MM.1S (cell line): ENCODE measurements at regions not wholly inside any gene's neighbourhood (a gene's known extent, or its start where the extent isn't known, plus 50 kb on each side); places are given as distances from the start of the nearest gene placed in this dataset.

Source experiments
- DNase-seq: peaks from one replicate; pipeline ENCODE4 v3.0.0-alpha.2; 2015
- H2AFZ ChIP-seq: fragments of 300-600 bp; sonication (generic); 2 replicates; pipeline ENCODE4 v1.6.0; 2016; ENCODE audit warnings: antibody characterized with exemption, low read length
- H3F3A ChIP-seq: fragments of 300-600 bp; sonication (generic); 2 replicates; pipeline ENCODE4 v1.6.1; 2016; ENCODE audit warnings: mild to moderate bottlenecking, antibody characterized with exemption, low read length, moderate library complexity, mixed read lengths; ENCODE audit not compliant: insufficient read depth
- H3K27ac ChIP-seq: fragments of 300-600 bp; sonication (generic); 2 replicates; pipeline ENCODE4 v1.5.1; 2016; ENCODE audit warnings: mild to moderate bottlenecking, low read length
- H3K27me3 ChIP-seq: fragments of 300-600 bp; sonication (generic); replicated peaks from 2 replicates; pipeline ENCODE4 v1.6.0; 2016; ENCODE audit warnings: low read length; ENCODE audit not compliant: insufficient read depth
- H3K36me3 ChIP-seq: fragments of 300-600 bp; sonication (generic); replicated peaks from 2 replicates; pipeline ENCODE4 v1.6.1; 2016; ENCODE audit warnings: mild to moderate bottlenecking, low read length, mixed read lengths; ENCODE audit not compliant: insufficient read depth
- H3K4me1 ChIP-seq: fragments of 300-600 bp; sonication (generic); 2 replicates; pipeline ENCODE4 v1.6.1; 2016; ENCODE audit warnings: low read length, mixed read lengths
- H3K4me2 ChIP-seq: fragments of 300-600 bp; sonication (generic); 2 replicates; pipeline ENCODE4 v1.6.0; 2016; ENCODE audit warnings: low read depth, low read length
- H3K4me3 ChIP-seq: fragments of 300-600 bp; sonication (generic); 2 replicates; pipeline ENCODE4 v1.5.1; 2016; ENCODE audit warnings: low read length, mixed read lengths
- H3K79me2 ChIP-seq: fragments of 300-600 bp; sonication (generic); 2 replicates; pipeline ENCODE4 v1.6.1; 2016; ENCODE audit warnings: mixed run types, low read length, mixed read lengths
- H3K9ac ChIP-seq: fragments of 300-600 bp; sonication (generic); 2 replicates; pipeline ENCODE4 v1.6.1; 2016; ENCODE audit warnings: low read length, mixed read lengths
- H3K9me2 ChIP-seq: fragments of 300-600 bp; sonication (generic); replicated peaks from 2 replicates; pipeline ENCODE4 v1.6.1; 2016; ENCODE audit warnings: mild to moderate bottlenecking, low read length, mixed read lengths; ENCODE audit not compliant: insufficient read depth
- H3K9me3 ChIP-seq: fragments of 300-600 bp; sonication (generic); replicated peaks from 2 replicates; pipeline ENCODE4 v1.6.1; 2016; ENCODE audit warnings: mild to moderate bottlenecking, low read length, mixed read lengths; ENCODE audit not compliant: insufficient read depth
- H4K20me1 ChIP-seq: fragments of 300-600 bp; sonication (generic); 2 replicates; pipeline ENCODE4 v1.6.1; 2016; ENCODE audit warnings: mild to moderate bottlenecking, low read length, moderate library complexity, mixed read lengths; ENCODE audit not compliant: insufficient read depth
- CTCF ChIP-seq: fragments of 300-600 bp; sonication (generic); IDR thresholded peaks from 2 replicates; pipeline ENCODE4 v1.5.1; 2016; ENCODE audit warnings: antibody characterized with exemption, low read length, mixed read lengths
- EZH2 ChIP-seq: fragments of 300-600 bp; sonication (generic); optimal IDR thresholded peaks from 2 replicates; pipeline ENCODE3; 2017; ENCODE audit warnings: low read depth, mild to moderate bottlenecking, antibody characterized with exemption, low read length, mixed read lengths
- EZH2phosphoT487 ChIP-seq: fragments of 300-600 bp; sonication (generic); IDR thresholded peaks from 2 replicates; pipeline ENCODE4 v1.6.1; 2018; ENCODE audit warnings: antibody characterized with exemption, low read length

GRCh38 chr3:30081904-30082303 lies 524.5 kb upstream of the TGFBR2 start:
- no peak overlapping the region for H3K4me2 ChIP-seq

GRCh38 chr3:30082652-30083051 lies 523.7 kb upstream of the TGFBR2 start:
- H2AFZ ChIP-seq = no peak overlapping the region
- TF ChIP-seq EZH2phosphoT487 (no peak), CTCF (no peak), EZH2 (no peak)
- no peaks in the 10 kb centered on the region for H3K4me1 ChIP-seq
- no peaks in the 10 kb centered on the region for H3K9me2 ChIP-seq
- no peaks in the 10 kb centered on the region for H3F3A ChIP-seq
- no peak overlapping the region for H3K9ac ChIP-seq
- no peaks in the 10 kb centered on the region for H4K20me1 ChIP-seq
- H3K4me2 ChIP-seq = no peak overlapping the region
- no peaks in the 10 kb centered on the region for H3K27me3 ChIP-seq
- H3K27ac ChIP-seq = no peak overlapping the region
- H3K4me3 ChIP-seq = no peak overlapping the region
- DNase-seq = no peak
- no peaks in the 10 kb centered on the region for H3K9me3 ChIP-seq
- H3K36me3 ChIP-seq = no peaks in the 10 kb centered on the region
- no peaks in the 10 kb centered on the region for H3K79me2 ChIP-seq

More at GRCh38 chr3:30081904-30082303, 524.5 kb upstream of the TGFBR2 start:
- no peaks in the 10 kb centered on the region for H4K20me1 ChIP-seq
- no peaks in the 10 kb centered on the region for H3K27me3 ChIP-seq
- DNase-seq = no peak
- H3K9me3 ChIP-seq = no peaks in the 10 kb centered on the region
- H3K36me3 ChIP-seq = no peaks in the 10 kb centered on the region
- H2AFZ ChIP-seq = no peak overlapping the region
- H3K9me2 ChIP-seq = no peaks in the 10 kb centered on the region
- no peak for TF ChIP-seq EZH2
- TF ChIP-seq EZH2phosphoT487 = no peak
- no peak for TF ChIP-seq CTCF
- H3K4me1 ChIP-seq = no peaks in the 10 kb centered on the region
- no peaks in the 10 kb centered on the region for H3K79me2 ChIP-seq
- H3F3A ChIP-seq = no peaks in the 10 kb centered on the region
- H3K9ac ChIP-seq = no peak overlapping the region
- H3K27ac ChIP-seq = no peak overlapping the region
- no peak overlapping the region for H3K4me3 ChIP-seq

DNA sequence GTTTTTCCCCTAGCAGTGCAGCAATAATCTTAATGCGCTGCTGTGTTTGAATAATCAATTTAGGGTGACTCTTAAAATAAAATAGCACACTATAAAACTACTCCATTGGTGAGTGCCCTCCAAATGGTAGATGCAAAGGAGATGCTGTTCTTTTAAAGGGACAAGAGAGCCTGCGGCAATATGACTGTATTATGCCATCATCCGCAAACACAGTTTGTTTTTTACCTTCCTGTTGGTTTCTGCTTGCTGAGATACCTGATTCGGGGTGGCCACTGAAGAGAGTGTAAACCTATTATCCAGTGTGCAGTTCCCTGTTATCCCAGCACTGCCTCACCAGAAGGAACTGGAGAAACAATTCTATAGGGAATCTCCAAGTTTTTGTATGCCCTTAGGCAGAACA lies 523.1 kb upstream of the TGFBR2 start:
- no peaks in the 10 kb centered on the region for H3F3A ChIP-seq
- H3K36me3 ChIP-seq = no peaks in the 10 kb centered on the region
- no peak for TF ChIP-seq EZH2
- H3K4me1 ChIP-seq = no peaks in the 10 kb centered on the region
- no peaks in the 10 kb centered on the region for H3K79me2 ChIP-seq
- H3K9me3 ChIP-seq = no peaks in the 10 kb centered on the region
- H3K4me2 ChIP-seq = no peak overlapping the region
- no peak overlapping the region for H3K9ac ChIP-seq
- H3K4me3 ChIP-seq = no peak overlapping the region
- no peak overlapping the region for H2AFZ ChIP-seq
- no peaks in the 10 kb centered on the region for H3K9me2 ChIP-seq
- DNase-seq = no peak
- no peaks in the 10 kb centered on the region for H3K27me3 ChIP-seq
- H4K20me1 ChIP-seq = no peaks in the 10 kb centered on the region
- no peak overlapping the region for H3K27ac ChIP-seq

DNA sequence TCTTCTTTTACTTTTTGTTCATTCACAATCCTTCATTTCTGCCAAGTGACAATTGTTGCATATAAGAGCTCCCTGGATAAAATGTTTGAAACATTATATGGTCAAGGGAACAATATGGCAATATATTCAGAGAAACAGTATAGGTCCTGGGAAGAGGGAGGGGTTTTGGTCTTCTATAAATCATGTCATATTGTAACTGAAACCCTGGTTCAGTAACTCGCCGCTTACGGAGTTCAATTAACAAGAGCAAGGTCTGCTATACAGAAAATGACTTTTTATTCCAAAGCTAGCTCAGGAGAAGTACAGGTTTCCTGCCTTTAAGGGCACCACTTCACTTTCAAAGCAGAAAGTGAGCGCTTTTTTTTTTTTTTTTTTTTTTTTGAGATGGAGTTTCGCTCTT lies 522.1 kb upstream of the TGFBR2 start:
- DNase-seq = no peak
- no peaks in the 10 kb centered on the region for H3K36me3 ChIP-seq
- no peaks in the 10 kb centered on the region for H3K79me2 ChIP-seq
- no peak overlapping the region for H2AFZ ChIP-seq
- TF ChIP-seq EZH2 (no peak), CTCF (no peak), EZH2phosphoT487 (no peak)
- no peaks in the 10 kb centered on the region for H3F3A ChIP-seq
- no peak overlapping the region for H3K9ac ChIP-seq
- no peaks in the 10 kb centered on the region for H3K9me2 ChIP-seq
- no peaks in the 10 kb centered on the region for H3K27me3 ChIP-seq
- no peak overlapping the region for H3K4me2 ChIP-seq
- H3K4me3 ChIP-seq = no peak overlapping the region
- no peak overlapping the region for H3K27ac ChIP-seq
- no peaks in the 10 kb centered on the region for H3K9me3 ChIP-seq
- no peaks in the 10 kb centered on the region for H3K4me1 ChIP-seq
- H4K20me1 ChIP-seq = no peaks in the 10 kb centered on the region
